Ascending aorta (tissue), 2 donors: ENCODE measurements at regions not wholly inside any gene's neighbourhood (a gene's known extent, or its start where the extent isn't known, plus 50 kb on each side); places are given as distances from the start of the nearest gene placed in this dataset.

ENCODE experiments used
- DNase-seq, 2 donors: peaks; one replicate each; pipeline ENCODE4 v3.0.0-alpha.2; 2019; ENCODE audit warnings: low spot score in 2 of 2
- H3K27ac ChIP-seq, 2 donors: fragments of 200-600 bp; sonication (generic); one replicate each; pipeline ENCODE4 v1.5.1; 2016 to 2017; ENCODE audit warnings: mild to moderate bottlenecking in 1 of 2
- H3K27me3 ChIP-seq: fragments of 200-600 bp; sonication (generic); one replicate; pipeline ENCODE4 v1.5.1; 2017
- H3K36me3 ChIP-seq, 2 donors: fragments of 200-600 bp; sonication (generic); one replicate each; pipeline ENCODE4 v1.5.1; 2016
- H3K4me1 ChIP-seq, 2 donors: fragments of 200-600 bp; sonication (generic); one replicate each; pipeline ENCODE4 v1.5.1; 2016 to 2017; ENCODE audit warnings: mild to moderate bottlenecking in 1 of 2
- H3K4me3 ChIP-seq, 2 donors: fragments of 200-600 bp; sonication (generic); one replicate each; pipeline ENCODE4 v1.5.1; 2016 to 2017; ENCODE audit warnings: mild to moderate bottlenecking in 1 of 2
- H3K9me3 ChIP-seq, 2 donors: fragments of 200-600 bp; sonication (generic); one replicate each; pipeline ENCODE4 v1.5.1; 2016
- CTCF ChIP-seq, 3 experiments: fragments of 200-600 bp in 2 of 3; fragments of 450-650 bp in 1 of 3; sonication (generic) in 2 of 3; IDR thresholded peaks; one replicate each; pipeline ENCODE4 v1.5.1; 2016 to 2019; ENCODE audit warnings: antibody characterized with exemption in 3 of 3, mild to moderate bottlenecking in 1 of 3, moderate library complexity in 1 of 3
- intact Hi-C: fragments of 100-400 bp; cut with DNase I; formaldehyde crosslinking; loops from one replicate; pipeline ENCODE4 v1.15.1; 2023

- intact Hi-C loops: no loop called here
- Histone ChIP-seq H3K4me3 (no peak overlapping the region), H3K9me3 (no peaks in the 10 kb centered on the region), H3K27ac (no peak overlapping the region), H3K4me1 (no peaks in the 10 kb centered on the region), H3K36me3 (no peaks in the 10 kb centered on the region), H3K27me3 (no peaks in the 10 kb centered on the region)
- no peak for TF ChIP-seq CTCF (IDR thresholded peaks at IDR 0.05)
- DNase-seq: no peak
Observed at GRCh38 chr5:17358031-17358430, 140.0 kb upstream of the TAF11L2 start.

- no peak for TF ChIP-seq CTCF (IDR thresholded peaks at IDR 0.05)
- no peak for DNase-seq
- Histone ChIP-seq H3K4me3 (no peak overlapping the region), H3K27me3 (no peaks in the 10 kb centered on the region), H3K36me3 (no peaks in the 10 kb centered on the region), H3K9me3 (no peaks in the 10 kb centered on the region), H3K27ac (no peak overlapping the region), H3K4me1 (no peaks in the 10 kb centered on the region)
- intact Hi-C loops: no loop called here
Observed at GRCh38 chr5:17359451-17360011, 138.5 kb upstream of the TAF11L2 start.

- Histone ChIP-seq H3K4me3 (no peak overlapping the region), H3K36me3 (no peaks in the 10 kb centered on the region), H3K4me1 (no peaks in the 10 kb centered on the region), H3K9me3 (no peaks in the 10 kb centered on the region), H3K27me3 (no peaks in the 10 kb centered on the region), H3K27ac (no peak overlapping the region)
- DNase-seq: no peak
- intact Hi-C loops: no loop called here
- no peak for TF ChIP-seq CTCF (IDR thresholded peaks at IDR 0.05)
Observed at GRCh38 chr5:17360879-17361278, 137.2 kb upstream of the TAF11L2 start.

GRCh38 chr5:17361331-17361730 is 136.7 kb upstream of the TAF11L2 start:
- DNase-seq: no peak
- Histone ChIP-seq H3K36me3 (no peaks in the 10 kb centered on the region), H3K9me3 (no peaks in the 10 kb centered on the region), H3K27ac (no peak overlapping the region), H3K4me1 (no peaks in the 10 kb centered on the region), H3K4me3 (no peak overlapping the region), H3K27me3 (no peaks in the 10 kb centered on the region)
- intact Hi-C loops: no loop called here
- TF ChIP-seq CTCF (IDR thresholded peaks at IDR 0.05): no peak

- TF ChIP-seq CTCF (IDR thresholded peaks at IDR 0.05): no peak
- Histone ChIP-seq H3K4me1 (no peaks in the 10 kb centered on the region), H3K4me3 (no peak overlapping the region), H3K27me3 (no peaks in the 10 kb centered on the region), H3K36me3 (no peaks in the 10 kb centered on the region), H3K9me3 (no peaks in the 10 kb centered on the region), H3K27ac (no peak overlapping the region)
- DNase-seq: no peak
- intact Hi-C loops: no loop called here
Observed at GRCh38 chr5:17364987-17365810, 132.8 kb upstream of the TAF11L2 start.
